Small intestine (tissue), 7 donors: ENCODE measurements at regions not wholly inside any gene's neighbourhood (a gene's known extent, or its start where the extent isn't known, plus 50 kb on each side); places are given as distances from the start of the nearest gene placed in this dataset.
A peak's percentile ranks its signal among the peaks of the same experiment; 100 is the strongest.
"Not testable (repeated sequence)": the region's sequence is repeated elsewhere in the genome, so short reads cannot be mapped to it uniquely, and the experiment has no call there.

ENCODE experiments used
- DNase-seq, 2 donors: peaks; one replicate each; pipeline versions ENCODE4 v3.0.0 to v3.0.0-alpha.2; 2013
- FAIRE-seq: peaks from 2 replicates; lab custom pipeline; 2012; peaks lifted over from hg19 to GRCh38; lab: Jason Lieb, UNC
- H3K27ac ChIP-seq, 3 donors: one replicate each; pipeline ENCODE4 v1.5.1; 2013; ENCODE audit warnings: low read length in 2 of 3, mild to moderate bottlenecking in 2 of 3, control low read depth in 1 of 3, inconsistent platforms in 1 of 3, low read depth in 1 of 3, moderate library complexity in 1 of 3
- H3K27me3 ChIP-seq, 3 donors: one replicate each; pipeline ENCODE4 v1.6.1; 2013; ENCODE audit warnings: low read length in 3 of 3, inconsistent platforms in 1 of 3; ENCODE audit not compliant: control insufficient read depth in 3 of 3, insufficient read depth in 3 of 3
- H3K36me3 ChIP-seq, 3 donors: one replicate each; pipeline ENCODE4 v1.6.1; 2013; ENCODE audit warnings: low read length in 3 of 3, inconsistent platforms in 1 of 3, low read depth in 1 of 3, mild to moderate bottlenecking in 1 of 3, moderate library complexity in 1 of 3; ENCODE audit not compliant: control insufficient read depth in 3 of 3, insufficient read depth in 2 of 3
- H3K4me1 ChIP-seq, 3 donors: one replicate each; pipeline ENCODE4 v1.6.1; 2013; ENCODE audit warnings: low read length in 2 of 3, inconsistent platforms in 1 of 3, low read depth in 1 of 3, mild to moderate bottlenecking in 1 of 3, moderate library complexity in 1 of 3; ENCODE audit not compliant: control insufficient read depth in 3 of 3, insufficient read depth in 2 of 3
- H3K4me3 ChIP-seq, 3 donors: one replicate each; pipeline ENCODE4 v1.5.1; 2013; ENCODE audit warnings: low read length in 3 of 3, control low read depth in 1 of 3, inconsistent platforms in 1 of 3, low read depth in 1 of 3, mild to moderate bottlenecking in 1 of 3, moderate library complexity in 1 of 3
- H3K9me3 ChIP-seq, 2 donors: one replicate each; pipeline ENCODE4 v1.6.1; 2013; ENCODE audit warnings: low read depth in 1 of 2, low read length in 1 of 2; ENCODE audit not compliant: control insufficient read depth in 2 of 2, insufficient read depth in 1 of 2
- WGBS, 3 donors: extraction: QIAGEN DNeasy Blood & Tissue Kit; methylation state at CpG; one replicate each; pipeline ENCODE4 v1.1.7; 2013; 5-methylcytosine and 5-hydroxymethylcytosine counted together
- donor health status: healthy with polysubstance abuse.
- donor health status: control.
- donor health status: control.
- donor health status: Bipolar disorder and iron deficiency.
- donor health status: healthy.

DNA sequence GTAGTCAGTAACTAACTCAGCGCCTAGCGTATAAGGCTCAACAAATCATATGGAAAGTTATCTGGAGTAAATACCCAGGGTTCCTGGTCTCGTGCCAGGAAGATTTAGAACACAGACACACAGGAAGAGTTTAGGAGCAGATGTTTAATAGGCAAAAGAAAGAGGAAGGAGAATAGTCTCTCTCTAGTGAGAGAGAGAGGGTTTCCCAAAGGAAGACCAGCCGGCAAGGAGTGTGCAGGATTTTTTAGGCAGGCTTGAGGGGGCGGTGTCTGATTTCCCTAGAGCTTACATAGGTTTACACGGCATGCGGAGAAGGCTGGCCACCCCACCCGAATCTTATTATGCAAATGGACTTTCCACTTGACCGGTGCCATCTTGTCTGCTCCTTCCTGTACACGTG lies 284.0 kb upstream of the FRG1 start:
- no peaks in the 10 kb centered on the region for H3K9me3 ChIP-seq
- H3K4me1 ChIP-seq, result no peaks in the 10 kb centered on the region
- 58 to 84% (median 75%) methylated on average over 8 to 10 of the region's 10 CpGs for WGBS, 3 donors
- DNase-seq, result peak in 1 of 2 donors; percentile 5
- FAIRE-seq, result no peak
- no peak overlapping the region for H3K4me3 ChIP-seq
- no peaks in the 10 kb centered on the region for H3K36me3 ChIP-seq
- H3K27me3 ChIP-seq, result no peaks in the 10 kb centered on the region
- no peak overlapping the region for H3K27ac ChIP-seq

DNA sequence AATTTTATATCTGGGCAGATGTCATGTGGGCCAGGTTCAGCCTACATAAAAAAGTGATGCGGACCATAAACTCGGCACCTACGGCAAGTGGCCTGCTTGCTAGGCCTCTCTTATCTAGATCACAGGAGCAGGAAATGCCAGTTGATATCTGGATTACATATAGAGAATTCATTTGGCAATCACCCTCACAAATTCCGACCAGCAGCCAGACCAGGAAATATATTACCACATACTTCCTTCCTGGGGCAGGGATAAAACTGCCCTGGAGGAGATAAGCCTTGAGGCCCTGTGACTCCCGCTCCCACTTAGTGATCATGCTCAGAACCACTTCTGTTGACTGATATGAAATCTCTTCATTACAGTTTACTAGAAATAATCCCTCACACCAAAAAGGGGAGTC lies 282.4 kb upstream of the FRG1 start:
- WGBS, 3 donors, result 20 to 59% (median 48%) methylated on average over 5 of the region's 5 CpGs
- H3K4me3 ChIP-seq, H3K36me3 ChIP-seq, H3K27me3 ChIP-seq, H3K9me3 ChIP-seq, H3K4me1 ChIP-seq, FAIRE-seq, H3K27ac ChIP-seq: not testable (repeated sequence)
- peak in 1 of 2 donors; percentile 8 for DNase-seq

DNA sequence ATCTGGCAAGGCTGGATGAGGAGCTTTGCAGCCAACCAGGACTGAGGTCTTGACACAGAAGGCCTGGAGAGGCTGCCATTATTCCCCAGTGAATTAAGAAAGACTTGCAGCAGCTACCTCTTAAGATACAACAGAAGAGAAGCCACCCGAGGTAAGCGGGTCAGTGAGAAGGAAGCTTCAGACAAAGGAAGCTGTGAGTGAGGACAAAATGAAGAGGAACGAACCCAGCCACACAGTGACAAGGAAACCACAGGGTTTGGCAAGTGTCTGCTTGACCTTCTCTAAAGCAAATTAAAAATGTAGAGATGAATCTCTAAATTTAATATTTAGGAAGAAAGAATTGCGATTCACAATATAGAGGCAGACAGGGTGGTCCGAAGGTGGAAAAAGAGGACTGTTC lies 281.8 kb upstream of the FRG1 start:
- FAIRE-seq, result not testable (repeated sequence)

DNA sequence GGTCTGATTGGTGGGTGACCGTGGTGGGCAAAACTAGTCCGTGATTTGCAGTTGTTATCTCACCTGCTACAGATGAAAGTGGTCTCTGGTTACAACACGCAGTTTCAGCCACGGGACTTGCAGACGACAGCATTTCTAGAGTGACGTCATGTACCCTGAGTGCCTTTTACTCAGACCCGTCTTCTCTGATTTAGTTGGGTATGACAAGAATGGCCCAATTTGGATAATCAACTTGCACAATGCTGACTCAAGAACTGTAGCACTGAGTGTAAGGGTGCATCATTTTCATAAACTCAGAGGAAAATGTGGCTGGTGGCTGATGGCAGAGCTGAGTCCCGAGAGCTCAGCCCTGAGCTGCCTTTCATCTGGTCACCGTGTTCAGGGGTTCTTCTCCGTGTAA lies 281.4 kb upstream of the FRG1 start:
- Histone ChIP-seq H3K4me3 (no peak overlapping the region), H3K4me1 (no peaks in the 10 kb centered on the region), H3K27ac (no peak overlapping the region), H3K36me3 (no peaks in the 10 kb centered on the region), H3K27me3 (no peaks in the 10 kb centered on the region), H3K9me3 (peaks cover 0 to 4% of the 10 kb centered on the region in 2 donors)
- FAIRE-seq (no peak), DNase-seq (no peak)
- 80 to 85% (median 80%) methylated on average over 6 to 9 of the region's 10 CpGs for WGBS, 3 donors

More for the DNA sequence above, 281.8 kb upstream of the FRG1 start:
- H3K27me3 ChIP-seq, H3K4me3 ChIP-seq, H3K27ac ChIP-seq, DNase-seq, H3K9me3 ChIP-seq, H3K36me3 ChIP-seq, H3K4me1 ChIP-seq: not testable (repeated sequence)
- WGBS, 3 donors, result 62 to 87% (median 82%) methylated on average over 5 of the region's 5 CpGs

DNA sequence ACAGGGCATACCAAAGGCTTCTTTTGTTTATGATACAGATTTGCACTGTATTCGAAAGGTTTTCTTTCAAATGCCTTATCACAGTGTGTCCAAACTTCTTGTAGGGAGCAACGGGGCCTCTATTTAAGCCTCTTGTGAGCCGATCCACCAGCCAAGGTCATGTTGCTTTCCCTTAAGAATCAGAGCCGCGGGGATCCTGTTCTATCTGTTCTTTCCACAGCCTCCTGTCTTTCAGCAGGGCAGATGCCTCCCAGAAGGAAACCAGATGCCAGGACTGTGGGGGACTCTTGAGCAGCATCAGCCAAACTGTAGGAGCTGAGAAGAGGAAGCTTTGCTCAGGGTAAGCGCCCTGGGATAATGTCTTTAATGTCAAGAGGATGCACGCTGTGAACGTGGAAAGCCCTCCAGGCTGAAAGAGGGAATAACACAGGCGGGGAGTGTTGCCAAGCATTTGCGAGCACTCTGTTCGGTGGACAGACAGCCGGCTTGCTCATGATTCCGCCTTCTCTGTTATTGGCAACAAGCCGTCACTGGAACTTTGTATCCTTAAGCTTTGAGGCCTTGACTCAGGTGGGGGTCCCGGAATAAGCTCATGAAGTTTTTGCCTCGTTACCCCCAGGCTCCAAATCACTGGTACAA lies 279.8 kb upstream of the FRG1 start:
- Histone ChIP-seq H3K4me3 (no peak overlapping the region), H3K27me3 (no peaks in the 10 kb centered on the region), H3K27ac (no peak overlapping the region), H3K4me1 (no peaks in the 10 kb centered on the region), H3K9me3 (peaks cover 0 to 4% of the 10 kb centered on the region in 2 donors), H3K36me3 (no peaks in the 10 kb centered on the region)
- DNase-seq, result no peak
- WGBS, 3 donors, result 63 to 87% (median 78%) methylated on average over 13 to 16 of the region's 16 CpGs
- no peak for FAIRE-seq

DNA sequence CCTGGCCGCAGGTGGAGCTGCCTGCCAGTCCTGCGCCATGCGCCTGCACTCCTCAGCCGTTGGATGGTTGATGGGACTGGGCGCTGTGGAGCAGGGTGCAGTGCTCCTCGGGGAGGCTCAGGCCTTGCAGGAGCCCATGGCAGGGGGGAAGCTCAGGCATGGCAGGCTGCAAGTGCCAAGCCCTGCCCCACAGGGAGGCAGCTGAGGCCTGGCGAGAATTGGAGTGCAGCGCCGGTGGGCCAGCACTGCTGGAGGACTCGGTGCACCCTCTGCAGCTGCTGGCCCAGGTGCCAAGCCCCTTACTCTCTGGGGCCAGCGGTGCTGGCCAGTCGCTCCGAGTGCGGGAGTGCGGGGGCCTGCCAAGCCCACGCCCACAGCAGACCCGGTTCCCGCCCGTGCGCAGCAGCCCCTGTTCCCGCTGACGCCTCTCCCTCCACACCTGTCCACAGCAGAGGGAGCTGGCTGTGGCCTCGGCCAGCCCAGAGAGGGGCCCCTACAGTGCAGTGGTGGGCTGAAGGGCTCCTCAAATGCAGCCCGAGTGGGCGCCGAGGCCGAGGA lies 275.9 kb upstream of the FRG1 start:
- no peak for FAIRE-seq
- DNase-seq, result no peak
- 91 to 96% (median 96%) methylated on average over 26 to 27 of the region's 27 CpGs for WGBS, 3 donors

DNA sequence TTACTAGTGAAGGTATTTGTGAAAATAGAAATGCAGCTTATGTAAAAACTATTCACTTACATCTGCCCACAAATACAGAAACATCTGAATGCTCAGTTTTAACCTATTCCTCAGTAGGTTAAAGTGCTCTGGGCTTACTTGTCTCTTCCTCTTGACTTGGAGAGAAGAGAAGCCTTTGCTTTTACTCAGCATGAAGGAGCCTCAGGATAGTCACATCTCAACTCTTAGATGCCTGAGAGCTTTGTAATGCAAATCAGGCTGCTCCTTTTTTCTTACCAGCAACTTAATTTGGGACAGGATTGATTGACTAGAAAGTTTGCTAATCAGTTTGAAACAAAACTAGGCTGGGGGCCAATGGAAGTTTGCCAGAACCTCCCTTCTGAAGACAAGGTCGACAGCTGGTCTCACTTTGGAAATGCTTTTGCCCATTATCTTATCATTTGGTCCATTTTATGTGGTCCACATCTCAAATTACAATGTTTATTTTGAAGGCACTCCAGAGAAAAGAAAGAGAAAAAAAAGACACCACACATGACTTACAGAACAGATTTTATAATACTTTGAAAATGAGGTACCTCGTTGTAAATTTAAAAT lies 274.9 kb upstream of the FRG1 start:
- not testable (repeated sequence) for H3K27me3 ChIP-seq, H3K36me3 ChIP-seq, H3K4me1 ChIP-seq, FAIRE-seq, H3K9me3 ChIP-seq, DNase-seq, H3K4me3 ChIP-seq, H3K27ac ChIP-seq
- WGBS, 3 donors, result 12 to 27% (median 15%) methylated on average over 2 of the region's 2 CpGs

More for the DNA sequence above, 275.9 kb upstream of the FRG1 start:
- H3K4me1 ChIP-seq, result no peaks in the 10 kb centered on the region
- H3K36me3 ChIP-seq, result no peaks in the 10 kb centered on the region
- H3K4me3 ChIP-seq, result no peak overlapping the region
- peaks cover 0 to 4% of the 10 kb centered on the region in 2 donors for H3K9me3 ChIP-seq
- H3K27me3 ChIP-seq, result no peaks in the 10 kb centered on the region
- H3K27ac ChIP-seq, result no peak overlapping the region

DNA sequence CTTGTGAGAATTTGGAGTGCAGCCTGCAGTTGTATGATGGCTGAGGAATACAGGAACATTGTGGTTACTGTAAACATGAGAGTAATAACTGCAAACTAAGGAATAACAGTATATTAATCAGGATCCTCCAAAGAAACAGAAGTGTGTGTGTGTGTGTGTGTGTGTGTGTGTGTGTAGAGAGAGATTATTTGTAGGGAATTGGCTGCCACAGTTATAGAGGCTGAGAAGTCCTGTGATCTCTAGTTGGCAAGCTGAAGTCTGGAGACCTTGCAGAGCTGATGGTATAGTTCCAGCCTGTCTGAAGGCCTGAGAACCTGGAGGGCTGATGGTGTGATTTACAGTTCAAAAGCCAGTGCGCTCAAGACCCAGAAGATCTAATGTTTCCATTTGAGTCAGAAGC lies 273.3 kb upstream of the FRG1 start:
- H3K27ac ChIP-seq, H3K4me3 ChIP-seq, H3K9me3 ChIP-seq, DNase-seq, H3K4me1 ChIP-seq, H3K27me3 ChIP-seq, FAIRE-seq, H3K36me3 ChIP-seq: not testable (repeated sequence)
- WGBS, 3 donors, result no CpG with 5 or more reads among the region's 1 CpG
